SU-DHL-6 (cell line): ENCODE measurements at regions not wholly inside any gene's neighbourhood (a gene's known extent, or its start where the extent isn't known, plus 50 kb on each side); places are given as distances from the start of the nearest gene placed in this dataset.

Experiments
- EZH2phosphoT487 ChIP-seq: fragments of 200-600 bp; sonication (generic), shearing (Covaris generic); conservative IDR thresholded peaks from 2 replicates; pipeline ENCODE4 v1.6.1; 2018; ENCODE audit warnings: mild to moderate bottlenecking, antibody characterized with exemption, low read length, moderate library complexity, mixed read lengths
- TF ChIP-seq, protein P1 (sequence below): fragments of 200-600 bp; sonication (generic); IDR thresholded peaks from one replicate; pipeline ENCODE4 v1.5.1; 2017; ENCODE audit warnings: antibody characterized with exemption, mild to moderate bottlenecking, low read length, moderate library complexity; ENCODE audit not compliant: insufficient read depth, poor library complexity, severe bottlenecking

DNA sequence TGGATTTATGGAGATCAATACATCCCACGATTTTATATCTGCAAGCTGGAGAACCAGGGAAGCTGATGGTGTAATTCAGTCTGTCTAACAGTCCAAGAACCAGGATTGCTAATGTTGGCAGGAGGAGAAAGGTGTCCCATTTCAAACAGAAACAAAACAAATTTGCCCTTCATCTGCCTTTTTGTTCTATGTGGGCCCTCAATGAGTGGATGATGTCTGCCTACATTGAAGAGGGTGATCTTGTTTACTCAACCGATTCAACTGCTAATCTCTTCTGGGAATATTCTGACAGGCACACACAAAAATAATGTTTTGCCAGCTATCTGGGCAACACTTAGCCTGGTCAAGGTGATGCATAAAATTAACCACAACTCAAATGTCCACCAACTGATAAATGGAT, 65.1 kb upstream of the IL33 start:
- TF ChIP-seq, protein P1, sequence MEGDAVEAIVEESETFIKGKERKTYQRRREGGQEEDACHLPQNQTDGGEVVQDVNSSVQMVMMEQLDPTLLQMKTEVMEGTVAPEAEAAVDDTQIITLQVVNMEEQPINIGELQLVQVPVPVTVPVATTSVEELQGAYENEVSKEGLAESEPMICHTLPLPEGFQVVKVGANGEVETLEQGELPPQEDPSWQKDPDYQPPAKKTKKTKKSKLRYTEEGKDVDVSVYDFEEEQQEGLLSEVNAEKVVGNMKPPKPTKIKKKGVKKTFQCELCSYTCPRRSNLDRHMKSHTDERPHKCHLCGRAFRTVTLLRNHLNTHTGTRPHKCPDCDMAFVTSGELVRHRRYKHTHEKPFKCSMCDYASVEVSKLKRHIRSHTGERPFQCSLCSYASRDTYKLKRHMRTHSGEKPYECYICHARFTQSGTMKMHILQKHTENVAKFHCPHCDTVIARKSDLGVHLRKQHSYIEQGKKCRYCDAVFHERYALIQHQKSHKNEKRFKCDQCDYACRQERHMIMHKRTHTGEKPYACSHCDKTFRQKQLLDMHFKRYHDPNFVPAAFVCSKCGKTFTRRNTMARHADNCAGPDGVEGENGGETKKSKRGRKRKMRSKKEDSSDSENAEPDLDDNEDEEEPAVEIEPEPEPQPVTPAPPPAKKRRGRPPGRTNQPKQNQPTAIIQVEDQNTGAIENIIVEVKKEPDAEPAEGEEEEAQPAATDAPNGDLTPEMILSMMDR, result no peak
- TF ChIP-seq EZH2phosphoT487, result no peak
